Neural cell (in vitro differentiated cells): ENCODE measurements at regions not wholly inside any gene's neighbourhood (a gene's known extent, or its start where the extent isn't known, plus 50 kb on each side); places are given as distances from the start of the nearest gene placed in this dataset.

Experiments used
- H2AFZ ChIP-seq: fragments of 200-600, 300-800 bp; sonication (generic), shearing (Covaris generic); 2 replicates; pipeline ENCODE4 v1.6.0; 2014; ENCODE audit warnings: low read depth, mild to moderate bottlenecking, antibody characterized with exemption, low read length, moderate library complexity
- H3F3A ChIP-seq: fragments of 200-600 bp; shearing (Covaris generic); 2 replicates; pipeline ENCODE4 v1.6.1; 2016; ENCODE audit warnings: mild to moderate bottlenecking, moderate library complexity, mixed read lengths, antibody characterized with exemption, low read length; ENCODE audit not compliant: insufficient read depth, poor library complexity, severe bottlenecking
- H3K27ac ChIP-seq: fragments of 200-600, 300-800 bp; sonication (generic), shearing (Covaris generic); 2 replicates; pipeline ENCODE4 v1.5.1; 2014; ENCODE audit warnings: mild to moderate bottlenecking, low read length, moderate library complexity
- H3K27me3 ChIP-seq: fragments of 300-800, 200-600 bp; sonication (generic), shearing (Covaris generic); 2 replicates; pipeline ENCODE4 v1.6.0; 2014; ENCODE audit warnings: mild to moderate bottlenecking, low read depth, low read length, moderate library complexity; ENCODE audit not compliant: insufficient read depth
- H3K36me3 ChIP-seq: fragments of 300-800, 200-600 bp; sonication (generic), shearing (Covaris generic); 2 replicates; pipeline ENCODE4 v1.5.1; 2014; ENCODE audit warnings: mild to moderate bottlenecking, antibody characterized with exemption, low read length, moderate library complexity; ENCODE audit not compliant: insufficient read depth
- H3K4me2 ChIP-seq: fragments of 300-800, 200-600 bp; sonication (generic), shearing (Covaris generic); 2 replicates; pipeline ENCODE4 v1.6.0; 2014; ENCODE audit warnings: mild to moderate bottlenecking, low read length
- H3K4me3 ChIP-seq: fragments of 300-800, 200-600 bp; sonication (generic), shearing (Covaris generic); 2 replicates; pipeline ENCODE4 v1.5.1; 2014; ENCODE audit warnings: mild to moderate bottlenecking, low read length, moderate library complexity
- H3K79me2 ChIP-seq: fragments of 200-600 bp; shearing (Covaris generic); replicated peaks from 2 replicates; pipeline ENCODE4 v1.6.0; 2014; ENCODE audit warnings: mild to moderate bottlenecking, low read length, moderate library complexity; ENCODE audit not compliant: insufficient read depth
- H3K9ac ChIP-seq: fragments of 300-800, 200-600 bp; sonication (generic), shearing (Covaris generic); 2 replicates; pipeline ENCODE4 v1.6.1; 2016; ENCODE audit warnings: mild to moderate bottlenecking, low read length, mixed read lengths
- H3K9me2 ChIP-seq: fragments of 200-600 bp; shearing (Covaris generic); 2 replicates; pipeline ENCODE4 v1.6.1; 2016; ENCODE audit warnings: mild to moderate bottlenecking, low read length, mixed read lengths; ENCODE audit not compliant: insufficient read depth
- H3K9me3 ChIP-seq: fragments of 200-600, 300-800 bp; sonication (generic), shearing (Covaris generic); 2 replicates; pipeline ENCODE4 v1.6.1; 2016; ENCODE audit warnings: mild to moderate bottlenecking, mixed run types, low read length, moderate library complexity, mixed read lengths
- H4K20me1 ChIP-seq: fragments of 200-600 bp; shearing (Covaris generic); 2 replicates; pipeline ENCODE4 v1.6.1; 2016; ENCODE audit warnings: mild to moderate bottlenecking, mixed run types; ENCODE audit not compliant: insufficient read depth
- CTCF ChIP-seq: fragments of 450-650 bp; IDR thresholded peaks from 2 replicates; pipeline ENCODE4 v1.5.1; 2014; ENCODE audit warnings: antibody characterized with exemption, mild to moderate bottlenecking, moderate library complexity; ENCODE audit not compliant: poor library complexity, severe bottlenecking
- EP300 ChIP-seq: fragments of 450-650 bp; conservative IDR thresholded peaks from 2 replicates; pipeline ENCODE4 v1.6.1; 2014; ENCODE audit warnings: antibody characterized with exemption, mild to moderate bottlenecking, moderate library complexity; ENCODE audit not compliant: poor library complexity, severe bottlenecking
- EZH2 ChIP-seq: fragments of 200-600, 300-800 bp; shearing (Covaris generic), sonication (generic); IDR thresholded peaks from 2 replicates; pipeline ENCODE4 v1.6.1; 2014; ENCODE audit warnings: antibody characterized with exemption, low read length, borderline replicate concordance, mild to moderate bottlenecking; ENCODE audit not compliant: insufficient read depth, poor library complexity, severe bottlenecking
- MXI1 ChIP-seq: fragments of 450-650 bp; conservative IDR thresholded peaks from 2 replicates; pipeline ENCODE4 v1.6.1; 2014; ENCODE audit warnings: antibody characterized with exemption, mild to moderate bottlenecking; ENCODE audit not compliant: poor library complexity, severe bottlenecking
- POLR2AphosphoS5 ChIP-seq: IDR thresholded peaks from 2 replicates; pipeline ENCODE4 v1.6.1; 2012
- RAD21 ChIP-seq: fragments of 450-650 bp; conservative IDR thresholded peaks from 2 replicates; pipeline ENCODE4 v1.6.1; 2014; ENCODE audit warnings: antibody characterized with exemption, mild to moderate bottlenecking, moderate library complexity
- REST ChIP-seq: IDR thresholded peaks from 2 replicates; pipeline ENCODE4 v1.6.1; 2012; ENCODE audit warnings: borderline replicate concordance
- SMC3 ChIP-seq: fragments of 450-650 bp; conservative IDR thresholded peaks from 2 replicates; pipeline ENCODE4 v1.6.1; 2014; ENCODE audit warnings: antibody characterized with exemption, mild to moderate bottlenecking, moderate library complexity; ENCODE audit not compliant: poor library complexity
- TAF1 ChIP-seq: IDR thresholded peaks from 2 replicates; pipeline ENCODE4 v1.6.1; 2012; ENCODE audit warnings: low read depth

- H2AFZ ChIP-seq: no peak overlapping the region
- no peak overlapping the region for H3K4me3 ChIP-seq
- no peaks in the 10 kb centered on the region for H3K36me3 ChIP-seq
- no peaks in the 10 kb centered on the region for H3F3A ChIP-seq
- no peak overlapping the region for H3K27ac ChIP-seq
- no peak overlapping the region for H3K4me2 ChIP-seq
- H3K27me3 ChIP-seq: no peaks in the 10 kb centered on the region
- no peaks in the 10 kb centered on the region for H3K9me2 ChIP-seq
- H3K9me3 ChIP-seq: no peaks in the 10 kb centered on the region
- no peak for TF ChIP-seq RAD21
- no peak for TF ChIP-seq POLR2AphosphoS5
- TF ChIP-seq CTCF: no peak
- no peak for TF ChIP-seq EP300
- TF ChIP-seq EZH2: no peak
- TF ChIP-seq TAF1: no peak
- TF ChIP-seq SMC3: no peak
- TF ChIP-seq REST: no peak
- TF ChIP-seq MXI1: no peak
- no peaks in the 10 kb centered on the region for H4K20me1 ChIP-seq
- no peaks in the 10 kb centered on the region for H3K79me2 ChIP-seq
- H3K9ac ChIP-seq: no peak overlapping the region
Measured at GRCh38 chr12:77319166-77319565, 253.8 kb upstream of the E2F7 start.

- TF ChIP-seq CTCF (no peak), MXI1 (no peak), REST (no peak), RAD21 (no peak), EZH2 (no peak)
- H3K9me2 ChIP-seq: no peaks in the 10 kb centered on the region
- no peaks in the 10 kb centered on the region for H3K36me3 ChIP-seq
- no peaks in the 10 kb centered on the region for H4K20me1 ChIP-seq
- H3K9me3 ChIP-seq: no peaks in the 10 kb centered on the region
- H3K4me2 ChIP-seq: no peak overlapping the region
- no peak overlapping the region for H3K4me3 ChIP-seq
- H3K9ac ChIP-seq: no peak overlapping the region
- no peak overlapping the region for H2AFZ ChIP-seq
- H3F3A ChIP-seq: no peaks in the 10 kb centered on the region
- H3K27me3 ChIP-seq: no peaks in the 10 kb centered on the region
- H3K79me2 ChIP-seq: no peaks in the 10 kb centered on the region
- no peak overlapping the region for H3K27ac ChIP-seq
Measured at GRCh38 chr12:77315407-77315806, 250.0 kb upstream of the E2F7 start.
